ENCODE measurements at regions not wholly inside any gene's neighbourhood (a gene's known extent, or its start where the extent isn't known, plus 50 kb on each side); places are given as distances from the start of the nearest gene placed in this dataset.

DNA sequence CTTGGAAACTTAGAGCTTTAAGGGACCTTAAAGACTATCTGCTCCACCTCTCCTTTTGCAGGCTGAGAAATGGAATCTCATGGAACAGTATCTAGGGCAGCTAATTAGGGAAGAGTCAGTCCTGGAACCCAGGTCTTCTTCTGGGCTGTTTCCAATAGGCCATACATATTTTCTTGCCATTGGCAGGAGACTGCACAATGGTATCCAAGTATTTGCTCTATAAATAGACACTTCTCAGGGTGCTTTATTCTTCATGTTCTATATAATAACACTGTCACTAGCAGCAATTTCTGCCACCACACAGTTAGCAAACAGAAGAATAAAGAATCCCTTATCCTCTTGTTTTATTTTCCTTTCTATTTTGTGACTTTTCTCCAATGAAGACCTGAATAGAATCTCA is 291.7 kb downstream of the C4orf33 start:
- no peaks in the 10 kb centered on the region for H3K9me3 Mint-ChIP-seq (ENCODE audit: unreplicated experiment)
- no peak for TF ChIP-seq CTCF (IDR thresholded peaks at IDR 0.05)
- peaks cover 2% of the 10 kb centered on the region for H3K4me1 Mint-ChIP-seq (ENCODE audit: unreplicated experiment)

DNA sequence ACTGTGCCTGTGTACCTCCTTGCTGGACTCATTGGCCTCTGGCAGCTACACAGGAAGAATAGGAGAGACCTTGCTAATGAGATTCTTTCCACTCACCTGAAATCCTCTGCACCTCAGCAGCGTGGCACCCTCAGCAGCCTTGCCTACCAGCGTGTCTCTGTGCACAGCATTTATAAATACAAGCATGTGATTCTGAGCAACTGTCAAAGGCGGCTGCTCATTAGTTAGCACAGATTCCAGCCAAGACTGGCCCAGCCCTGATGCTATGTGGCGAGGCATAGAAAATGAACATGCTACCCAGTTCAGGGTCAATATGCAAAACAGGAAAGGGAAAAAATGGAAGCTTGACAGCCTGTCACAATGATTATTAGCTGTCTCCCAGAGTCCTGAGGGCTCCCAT is 298.0 kb downstream of the C4orf33 start:
- H3K4me1 Mint-ChIP-seq (ENCODE audit: unreplicated experiment), result no peaks in the 10 kb centered on the region
- no peak overlapping the region for H3K4me3 Mint-ChIP-seq (ENCODE audit: unreplicated experiment)
- DNase-seq (ENCODE audit: extremely low spot score, unreplicated experiment), result no peak
- no peak for TF ChIP-seq CTCF (IDR thresholded peaks at IDR 0.05)
- no peaks in the 10 kb centered on the region for H3K36me3 Mint-ChIP-seq (ENCODE audit: unreplicated experiment)
- no peaks in the 10 kb centered on the region for H3K27me3 Mint-ChIP-seq (ENCODE audit: unreplicated experiment)
- peaks cover under 1% of the 10 kb centered on the region for H3K9me3 Mint-ChIP-seq (ENCODE audit: unreplicated experiment)
- H3K27ac Mint-ChIP-seq (ENCODE audit: unreplicated experiment), result no peak overlapping the region

More for the DNA sequence above, 291.7 kb downstream of the C4orf33 start:
- Mint-ChIP-seq H3K4me3 (ENCODE audit: unreplicated experiment) (no peak overlapping the region), H3K27ac (ENCODE audit: unreplicated experiment) (no peak overlapping the region), H3K27me3 (ENCODE audit: unreplicated experiment) (no peaks in the 10 kb centered on the region), H3K36me3 (ENCODE audit: unreplicated experiment) (no peaks in the 10 kb centered on the region)
- no peak for DNase-seq (ENCODE audit: extremely low spot score, unreplicated experiment)

- peaks cover 5% of the 10 kb centered on the region for H3K9me3 Mint-ChIP-seq (ENCODE audit: unreplicated experiment)
- no peaks in the 10 kb centered on the region for H3K27me3 Mint-ChIP-seq (ENCODE audit: unreplicated experiment)
- no peak for TF ChIP-seq CTCF (IDR thresholded peaks at IDR 0.05)
- H3K36me3 Mint-ChIP-seq (ENCODE audit: unreplicated experiment), result peaks cover 2% of the 10 kb centered on the region
- H3K4me1 Mint-ChIP-seq (ENCODE audit: unreplicated experiment), result no peaks in the 10 kb centered on the region
- DNase-seq (ENCODE audit: extremely low spot score, unreplicated experiment), result no peak
- H3K4me3 Mint-ChIP-seq (ENCODE audit: unreplicated experiment), result no peak overlapping the region
- H3K27ac Mint-ChIP-seq (ENCODE audit: unreplicated experiment), result no peak overlapping the region
Measured at GRCh38 chr4:129394635-129395034, 298.7 kb downstream of the C4orf33 start.

- H3K27ac Mint-ChIP-seq (ENCODE audit: unreplicated experiment), result no peak overlapping the region
- H3K27me3 Mint-ChIP-seq (ENCODE audit: unreplicated experiment), result peaks cover 3% of the 10 kb centered on the region
- DNase-seq (ENCODE audit: extremely low spot score, unreplicated experiment), result no peak
- H3K4me1 Mint-ChIP-seq (ENCODE audit: unreplicated experiment), result no peaks in the 10 kb centered on the region
- TF ChIP-seq CTCF (IDR thresholded peaks at IDR 0.05), result no peak
- H3K4me3 Mint-ChIP-seq (ENCODE audit: unreplicated experiment), result no peak overlapping the region
- peaks cover 2% of the 10 kb centered on the region for H3K36me3 Mint-ChIP-seq (ENCODE audit: unreplicated experiment)
- H3K9me3 Mint-ChIP-seq (ENCODE audit: unreplicated experiment), result peaks cover 12% of the 10 kb centered on the region
Measured at GRCh38 chr4:129403848-129404247, 307.9 kb downstream of the C4orf33 start.

DNA sequence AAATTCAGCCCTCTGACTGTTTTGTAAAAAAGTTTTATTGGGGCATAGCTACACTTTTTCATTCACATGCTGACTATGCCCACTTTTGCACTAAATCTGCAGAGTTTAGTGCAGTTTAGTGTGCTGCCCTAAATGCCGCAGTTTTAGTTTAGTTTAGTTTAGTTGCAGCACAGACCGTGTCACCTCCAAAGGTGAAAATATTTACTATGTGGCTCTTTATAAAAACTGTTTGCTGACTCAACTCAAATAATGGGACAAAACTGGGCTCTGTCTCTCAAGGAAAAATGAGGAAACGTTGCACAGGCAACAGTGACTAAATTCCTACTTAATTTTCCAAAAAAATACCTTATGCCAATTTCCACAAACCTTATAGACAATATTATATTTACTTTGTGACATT is 314.2 kb downstream of the C4orf33 start:
- Mint-ChIP-seq H3K36me3 (ENCODE audit: unreplicated experiment) (no peaks in the 10 kb centered on the region), H3K4me3 (ENCODE audit: unreplicated experiment) (no peak overlapping the region), H3K27me3 (ENCODE audit: unreplicated experiment) (peaks cover 3% of the 10 kb centered on the region), H3K4me1 (ENCODE audit: unreplicated experiment) (no peaks in the 10 kb centered on the region), H3K27ac (ENCODE audit: unreplicated experiment) (no peak overlapping the region), H3K9me3 (ENCODE audit: unreplicated experiment) (no peaks in the 10 kb centered on the region)
- no peak for TF ChIP-seq CTCF (IDR thresholded peaks at IDR 0.05)
- no peak for DNase-seq (ENCODE audit: extremely low spot score, unreplicated experiment)
